A673 (cell line): ENCODE measurements at regions not wholly inside any gene's neighbourhood (a gene's known extent, or its start where the extent isn't known, plus 50 kb on each side); places are given as distances from the start of the nearest gene placed in this dataset.

Experiments used
- BruUV-seq: library from RNA; stranded (reverse); fragments of 400-500 nt; replicated peaks from 2 replicates; lab custom pipeline; 2021; lab: Mats Ljungman, UMichigan
- CTCF ChIA-PET: fragments of 300-600 bp; sonication (Branson Sonifier 250); formaldehyde crosslinking; loops from one replicate; lab custom pipeline; 2022; ENCODE audit warnings: antibody characterized with exemption; lab: Charles Lee
- POLR2A ChIA-PET: fragments of 300-600 bp; sonication (Branson Sonifier 250); formaldehyde crosslinking; loops from one replicate; lab custom pipeline; 2022; ENCODE audit warnings: antibody characterized with exemption; ENCODE audit not compliant: low non-redundant PET; lab: Charles Lee
- DNase-seq: peaks from one replicate; pipeline ENCODE4 v3.0.0-alpha.2; 2015; ENCODE audit warnings: low spot score
- H3K27ac ChIP-seq: fragments of 200-600 bp; sonication (generic); 2 replicates; pipeline ENCODE4 v1.5.1; 2016; ENCODE audit warnings: mixed run types, low read depth, mild to moderate bottlenecking, mixed read lengths, antibody characterized with exemption, low read length; ENCODE audit not compliant: poor library complexity, severe bottlenecking
- H3K27me3 ChIP-seq: fragments of 200-600 bp; sonication (generic); replicated peaks from 2 replicates; pipeline ENCODE4 v1.6.1; 2017; ENCODE audit warnings: mixed run types, low read depth, mild to moderate bottlenecking, mixed read lengths, antibody characterized with exemption, low read length; ENCODE audit not compliant: insufficient read depth, poor library complexity
- H3K36me3 ChIP-seq: fragments of 200-600 bp; sonication (generic); 2 replicates; pipeline ENCODE4 v1.6.1; 2016; ENCODE audit warnings: mixed run types, mild to moderate bottlenecking, mixed read lengths, antibody characterized with exemption, low read length; ENCODE audit not compliant: insufficient read depth, poor library complexity, severe bottlenecking
- H3K4me1 ChIP-seq: fragments of 200-600 bp; sonication (generic); 2 replicates; pipeline ENCODE4 v1.6.1; 2017; ENCODE audit warnings: mixed run types, mild to moderate bottlenecking, mixed read lengths, antibody characterized with exemption, low read length; ENCODE audit not compliant: insufficient read depth, poor library complexity, severe bottlenecking
- H3K4me3 ChIP-seq: fragments of 200-600 bp; sonication (generic); 2 replicates; pipeline ENCODE4 v1.5.1; 2016; ENCODE audit warnings: low read depth, mixed run types, mild to moderate bottlenecking, mixed read lengths, low read length; ENCODE audit not compliant: poor library complexity, severe bottlenecking
- H3K9me3 ChIP-seq: fragments of 200-600 bp; sonication (generic); 2 replicates; pipeline ENCODE4 v1.6.1; 2016; ENCODE audit warnings: mixed run types, low read depth, mild to moderate bottlenecking, mixed read lengths, antibody characterized with exemption, low read length; ENCODE audit not compliant: poor library complexity, severe bottlenecking
- CTCF ChIP-seq: fragments of 300-800, 200-600 bp; sonication (generic); conservative IDR thresholded peaks from 2 replicates; pipeline ENCODE4 v1.5.1; 2017; ENCODE audit warnings: low read depth, mild to moderate bottlenecking, antibody characterized with exemption, low read length, moderate library complexity, mixed read lengths
- EZH2 ChIP-seq: fragments of 200-600 bp; sonication (generic); IDR thresholded peaks from 2 replicates; pipeline ENCODE4 v1.6.1; 2017; ENCODE audit warnings: borderline replicate concordance, low read depth, mild to moderate bottlenecking, mixed read lengths, antibody characterized with exemption, low read length; ENCODE audit not compliant: poor library complexity, severe bottlenecking
- intact Hi-C: fragments of 100-400 bp; cut with micrococcal nuclease; formaldehyde crosslinking; loops from one replicate; pipeline ENCODE4 v1.10.0; 2022; ENCODE audit not compliant: unreplicated experiment

GRCh38 chr2:120991441-120991840 lies 255.8 kb downstream of the GLI2 start:
- Histone ChIP-seq H3K4me1 (no peaks in the 10 kb centered on the region), H3K27ac (no peak overlapping the region), H3K27me3 (no peaks in the 10 kb centered on the region), H3K4me3 (no peak overlapping the region), H3K9me3 (no peaks in the 10 kb centered on the region), H3K36me3 (peaks cover 4% of the 10 kb centered on the region)
- POLR2A ChIA-PET: no interaction called here
- no TSS peak for BruUV-seq
- TF ChIP-seq EZH2: no peak
- no peak for TF ChIP-seq CTCF
- CTCF ChIA-PET: no interaction called here
- no peak for DNase-seq
- intact Hi-C loops: no loop called here

- no peaks in the 10 kb centered on the region for H3K4me1 ChIP-seq
- no peaks in the 10 kb centered on the region for H3K27me3 ChIP-seq
- H3K27ac ChIP-seq: no peak overlapping the region
- BruUV-seq: no TSS peak
- no peak overlapping the region for H3K4me3 ChIP-seq
- intact Hi-C loops: no loop called here
- H3K36me3 ChIP-seq: peaks cover 4% of the 10 kb centered on the region
- no peak for TF ChIP-seq CTCF
- no peak for TF ChIP-seq EZH2
- H3K9me3 ChIP-seq: no peaks in the 10 kb centered on the region
- ChIA-PET POLR2A (no interaction called here), CTCF (no interaction called here)
- DNase-seq: no peak
These were observed 257.3 kb downstream of the GLI2 start for GRCh38 chr2:120992791-120993555.

- Histone ChIP-seq H3K9me3 (no peaks in the 10 kb centered on the region), H3K36me3 (peaks cover 4% of the 10 kb centered on the region), H3K4me3 (no peak overlapping the region), H3K4me1 (no peaks in the 10 kb centered on the region), H3K27me3 (no peaks in the 10 kb centered on the region), H3K27ac (no peak overlapping the region)
- no peak for DNase-seq
- ChIA-PET POLR2A (no interaction called here), CTCF (no interaction called here)
- intact Hi-C loops: no loop called here
- BruUV-seq: no TSS peak
- TF ChIP-seq CTCF (no peak), EZH2 (no peak)
These were observed 258.0 kb downstream of the GLI2 start for GRCh38 chr2:120993661-120994060.
